ENCODE measurements at regions not wholly inside any gene's neighbourhood (a gene's known extent, or its start where the extent isn't known, plus 50 kb on each side); places are given as distances from the start of the nearest gene placed in this dataset.

DNA sequence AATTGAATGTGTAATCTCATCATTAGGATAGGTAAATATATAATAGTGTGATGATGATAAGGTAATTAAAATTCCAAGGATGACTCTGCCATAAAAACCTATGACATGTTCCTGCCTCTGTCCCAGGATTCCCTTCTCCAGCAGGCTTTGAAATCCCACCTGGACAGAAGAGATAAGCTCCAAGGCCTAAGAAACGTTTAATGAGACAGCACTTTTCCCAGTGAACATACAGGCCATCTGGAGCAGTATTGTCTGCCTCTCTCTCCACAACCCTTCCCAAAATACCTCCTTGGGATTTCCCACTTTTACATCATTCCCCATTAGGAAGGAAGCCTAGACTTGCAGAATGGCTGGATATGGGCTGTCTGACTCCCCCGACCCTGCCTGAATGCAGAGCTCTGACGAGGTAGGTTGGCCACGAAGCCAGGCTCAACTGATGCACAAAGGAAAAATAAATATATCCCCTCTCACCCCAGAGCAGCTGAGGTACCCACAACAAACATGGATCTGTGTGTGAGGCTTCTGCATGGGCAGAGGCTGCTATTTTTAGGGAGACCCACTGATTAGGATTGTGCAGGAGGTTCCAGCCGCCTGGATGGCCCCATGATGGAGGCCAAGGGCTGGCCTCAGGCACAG, 71.0 kb downstream of the TMPRSS5 start:
- no peak for DNase-seq (ENCODE audit: low read depth in 2 of 2, low spot score in 1 of 2)

GRCh38 chr11:113632981-113633380, 73.1 kb downstream of the TMPRSS5 start:
- no peak for DNase-seq (ENCODE audit: low read depth in 2 of 2, low spot score in 1 of 2)

DNA sequence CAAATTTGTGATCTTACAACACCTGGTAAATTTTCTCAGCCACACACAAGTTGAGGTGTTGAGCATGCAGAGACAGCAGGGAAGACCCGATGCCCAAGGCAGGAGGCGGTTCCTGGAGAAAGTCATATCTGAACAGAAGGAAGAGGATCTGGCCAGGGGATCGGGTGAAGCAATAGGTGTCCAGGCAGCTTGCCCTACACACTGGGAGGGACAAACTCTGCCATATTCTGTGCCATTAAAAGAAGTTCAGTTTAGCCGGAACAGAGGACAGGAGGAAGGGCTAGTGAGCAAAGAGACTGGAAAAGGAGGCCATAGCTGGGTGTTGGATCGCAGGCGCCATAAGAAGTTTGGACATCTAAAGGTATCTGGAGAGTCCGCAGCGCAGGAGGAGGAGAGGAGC, 76.5 kb downstream of the TMPRSS5 start:
- no peak for DNase-seq (ENCODE audit: low read depth in 2 of 2, low spot score in 1 of 2)

- DNase-seq (ENCODE audit: low read depth in 2 of 2, low spot score in 1 of 2), result no peak
Observed at GRCh38 chr11:113628912-113629311, 77.2 kb downstream of the TMPRSS5 start.

DNA sequence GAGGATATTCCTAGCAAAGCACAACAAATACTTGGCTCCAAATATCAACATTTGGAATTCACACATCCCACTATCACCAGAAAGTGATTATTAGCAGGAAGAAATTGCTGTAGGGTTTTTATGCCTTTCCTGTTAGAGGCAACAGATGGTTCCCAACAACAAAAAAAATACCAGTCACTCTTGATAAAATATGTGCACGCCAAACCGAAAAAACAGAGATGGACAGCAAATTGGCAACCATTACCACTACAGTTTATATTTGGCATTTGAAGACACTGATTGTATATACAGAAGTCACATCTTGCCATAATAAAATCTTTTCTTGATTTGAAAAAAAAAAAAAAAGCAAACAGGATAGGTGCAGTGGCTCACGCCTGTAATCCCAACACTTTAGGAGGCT, 78.2 kb downstream of the TMPRSS5 start:
- no peak for DNase-seq (ENCODE audit: low read depth in 2 of 2, low spot score in 1 of 2)

GRCh38 chr11:113627297-113627696, 78.8 kb downstream of the TMPRSS5 start:
- DNase-seq (ENCODE audit: low read depth in 2 of 2, low spot score in 1 of 2), result no peak

- no peak for DNase-seq (ENCODE audit: low read depth in 2 of 2, low spot score in 1 of 2)
Observed at GRCh38 chr11:113626736-113627135, 79.4 kb downstream of the TMPRSS5 start.

DNA sequence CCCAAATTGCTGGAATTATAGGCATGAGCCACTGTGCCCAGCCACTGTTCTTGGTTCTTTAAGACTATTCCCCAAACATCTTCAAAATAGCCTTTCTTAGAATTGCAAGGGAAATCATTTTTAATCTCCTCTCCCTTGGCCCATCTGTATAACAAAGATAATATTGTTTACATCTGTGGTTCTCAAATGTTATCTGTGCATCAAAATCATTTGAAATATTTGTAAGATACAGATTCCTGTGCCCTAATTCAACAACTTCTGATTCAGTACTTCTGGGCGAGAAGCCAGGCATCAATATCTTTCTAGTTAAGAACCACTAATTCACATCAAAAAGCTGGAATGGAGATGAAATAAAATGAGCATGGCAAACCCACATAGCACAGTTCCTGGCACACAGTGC, 83.0 kb downstream of the TMPRSS5 start:
- no peak for DNase-seq (ENCODE audit: low read depth in 2 of 2, low spot score in 1 of 2)

DNA sequence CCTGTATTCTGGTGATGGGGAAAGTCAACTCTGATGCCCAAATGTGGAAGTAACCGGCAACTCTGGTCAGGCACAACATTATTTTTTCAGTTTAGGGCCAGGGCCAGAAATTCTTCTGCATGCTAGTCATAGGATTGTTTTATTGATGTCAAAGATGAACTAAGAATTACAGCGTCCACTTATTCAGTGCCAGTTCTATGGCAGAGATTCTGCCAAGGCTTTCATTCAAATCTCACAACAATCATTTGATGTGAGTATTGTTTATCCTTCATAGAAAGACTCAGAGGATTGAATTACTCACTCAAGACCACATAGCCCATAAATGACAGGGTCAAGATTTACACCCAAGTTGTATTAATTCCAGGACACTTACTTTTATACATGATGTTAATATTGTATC, 87.7 kb downstream of the TMPRSS5 start:
- no peak for DNase-seq (ENCODE audit: low read depth in 2 of 2, low spot score in 1 of 2)

DNA sequence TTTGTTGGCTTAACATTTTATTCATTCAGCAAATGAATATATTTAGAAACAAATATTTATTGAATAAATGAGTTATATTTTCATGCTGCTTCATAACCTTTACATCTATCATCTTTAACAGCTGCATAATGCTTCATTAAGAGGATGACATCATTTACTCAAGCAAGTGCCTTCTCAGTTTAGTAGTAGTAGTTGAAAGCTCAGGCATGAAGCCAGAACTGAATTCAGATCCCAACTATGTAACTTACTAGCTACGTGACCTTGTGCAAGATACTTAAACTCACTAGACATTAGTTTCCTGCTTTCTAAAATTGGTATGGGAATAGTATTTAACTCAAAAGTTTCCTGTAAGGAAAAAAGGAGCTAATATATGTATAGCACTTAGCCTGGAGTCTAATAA, 90.3 kb downstream of the TMPRSS5 start:
- DNase-seq (ENCODE audit: low read depth in 2 of 2, low spot score in 1 of 2), result no peak

DNA sequence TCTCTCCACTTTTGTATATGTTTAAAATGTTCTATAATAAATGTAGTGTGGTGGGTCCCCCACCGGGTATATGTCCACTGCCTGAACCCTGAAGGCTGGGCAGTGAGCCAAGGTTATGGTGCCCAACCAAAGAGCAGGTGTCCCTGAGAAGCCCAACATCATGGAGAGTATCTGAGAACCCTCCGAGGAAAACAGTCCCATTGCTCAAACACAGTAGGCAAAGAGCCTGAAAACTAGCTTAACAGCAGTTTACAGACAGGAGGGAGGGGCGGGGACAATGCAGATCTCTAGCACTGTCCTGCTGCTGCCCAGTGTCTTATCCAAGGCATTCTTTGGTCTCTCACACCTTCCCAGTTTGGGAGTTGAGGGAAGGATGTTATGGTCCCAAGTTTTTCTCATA, 91.0 kb downstream of the TMPRSS5 start:
- DNase-seq (ENCODE audit: low read depth in 2 of 2, low spot score in 1 of 2), result no peak

DNA sequence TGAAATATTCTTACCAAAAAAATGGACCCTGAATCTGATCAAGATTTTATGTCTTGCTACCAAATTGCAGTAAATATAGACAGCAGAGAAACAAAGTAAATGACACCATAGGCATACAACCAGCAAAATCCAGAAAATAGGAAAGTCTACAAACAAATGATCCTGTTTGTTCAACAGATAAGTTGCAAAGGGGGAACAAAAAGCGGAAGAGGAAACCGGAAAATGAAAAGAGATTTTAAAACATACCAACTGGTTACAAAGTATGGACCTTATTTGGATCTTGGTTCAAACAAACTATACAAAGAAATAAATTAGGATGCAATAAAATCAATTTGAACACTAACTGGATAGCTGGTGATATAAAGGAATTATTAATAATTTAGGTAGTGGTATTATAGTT, 92.0 kb downstream of the TMPRSS5 start:
- no peak for DNase-seq (ENCODE audit: low read depth in 2 of 2, low spot score in 1 of 2)

DNA sequence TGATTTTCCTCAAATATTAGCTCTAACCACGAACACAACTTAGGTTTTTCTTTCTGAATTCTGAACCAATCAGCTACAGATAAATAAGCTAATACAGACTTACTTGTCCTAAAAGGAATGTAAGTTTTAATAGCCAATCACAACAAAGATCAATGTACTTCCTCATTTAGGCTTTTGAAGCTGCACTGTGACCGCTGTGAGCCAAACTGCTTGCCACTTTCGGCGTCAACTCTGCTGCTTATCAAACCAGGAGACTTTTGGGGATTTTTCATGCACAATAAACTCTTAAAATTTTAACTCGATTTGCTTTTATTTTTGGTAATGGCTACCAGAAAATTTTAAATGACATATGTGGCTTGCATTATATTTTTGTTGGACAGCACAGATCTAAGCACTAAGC, 92.5 kb downstream of the TMPRSS5 start:
- no peak for DNase-seq (ENCODE audit: low read depth in 2 of 2, low spot score in 1 of 2)

GRCh38 chr11:113604186-113604585, 101.9 kb downstream of the TMPRSS5 start:
- DNase-seq (ENCODE audit: low read depth in 2 of 2, low spot score in 1 of 2), result no peak

- DNase-seq (ENCODE audit: low read depth in 2 of 2, low spot score in 1 of 2), result no peak
Observed at GRCh38 chr11:113603277-113604059, 102.6 kb downstream of the TMPRSS5 start.

- DNase-seq (ENCODE audit: low read depth in 2 of 2, low spot score in 1 of 2), result no peak
Observed at GRCh38 chr11:113602483-113602882, 103.6 kb downstream of the TMPRSS5 start.

DNA sequence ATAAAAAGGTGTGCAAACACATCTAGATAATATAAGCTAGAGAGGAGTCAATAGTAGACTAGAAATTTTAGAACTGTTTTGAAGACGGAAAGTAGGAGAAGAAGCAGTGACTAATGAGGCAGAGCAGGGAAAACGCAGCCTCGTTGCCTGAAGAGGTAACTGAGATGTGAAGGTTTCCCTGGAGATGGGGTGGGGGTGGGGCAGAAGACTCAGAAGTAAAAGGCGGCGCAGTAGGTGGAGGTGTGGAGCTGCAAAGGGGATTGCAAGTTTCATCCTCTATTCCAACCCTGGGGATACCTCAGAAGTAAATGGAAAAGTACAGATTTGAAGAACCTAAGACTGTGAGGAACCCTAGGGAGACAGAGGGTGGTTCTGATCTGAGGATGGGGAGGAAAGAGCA, 109.5 kb downstream of the TMPRSS5 start:
- no peak for DNase-seq (ENCODE audit: low read depth in 2 of 2, low spot score in 1 of 2)

- no peak for DNase-seq (ENCODE audit: low read depth in 2 of 2, low spot score in 1 of 2)
Observed at GRCh38 chr11:113595810-113596594, 110.1 kb downstream of the TMPRSS5 start.

- no peak for DNase-seq (ENCODE audit: low read depth in 2 of 2, low spot score in 1 of 2)
Observed at GRCh38 chr11:113593698-113594308, 112.3 kb downstream of the TMPRSS5 start.

DNA sequence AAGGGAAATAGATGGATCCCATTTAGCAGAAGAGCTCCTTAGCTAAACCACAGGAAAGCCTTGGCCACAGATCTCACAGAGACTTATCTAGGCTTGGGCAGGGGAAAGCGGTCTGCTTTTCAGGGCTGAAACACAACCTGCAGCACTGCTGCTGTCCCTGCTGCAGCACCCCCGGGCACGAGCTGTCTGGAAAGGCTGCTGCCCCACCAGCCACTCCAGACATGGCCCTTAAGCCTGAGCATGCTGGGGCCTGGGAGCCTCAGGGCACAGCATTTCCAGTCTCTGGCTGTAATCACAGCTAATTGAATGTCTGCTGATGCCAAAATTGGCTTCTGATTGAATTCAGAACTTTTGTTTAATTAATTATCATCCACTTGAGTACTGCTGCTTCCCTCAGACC, 115.0 kb downstream of the TMPRSS5 start:
- no peak for DNase-seq (ENCODE audit: low read depth in 2 of 2, low spot score in 1 of 2)

GRCh38 chr11:113587308-113587739, 112.1 kb upstream of the DRD2 start:
- DNase-seq (ENCODE audit: low read depth in 2 of 2, low spot score in 1 of 2), result no peak

GRCh38 chr11:113584371-113584770, 109.2 kb upstream of the DRD2 start:
- no peak for DNase-seq (ENCODE audit: low read depth in 2 of 2, low spot score in 1 of 2)

Measured in stimulated activated CD8-positive, alpha-beta memory T cell treated with anti-CD3 and anti-CD28 coated beads, Interleukin-4, amount 100 ng/mL, for 1 hour (primary cell).